ENCODE measurements at regions not wholly inside any gene's neighbourhood (a gene's known extent, or its start where the extent isn't known, plus 50 kb on each side); places are given as distances from the start of the nearest gene placed in this dataset.

- Mint-ChIP-seq H3K27me3 (no peaks in the 10 kb centered on the region), H3K36me3 (ENCODE audit: low read depth) (no peaks in the 10 kb centered on the region), H3K27ac (no peak overlapping the region), H3K4me1 (ENCODE audit: low read depth) (no peaks in the 10 kb centered on the region), H3K9me3 (no peaks in the 10 kb centered on the region), H3K4me3 (no peak overlapping the region)
- Histone ChIP-seq H3K36me3 (ENCODE audit: insufficient read depth, low read length) (no peaks in the 10 kb centered on the region), H3K4me1 (ENCODE audit: insufficient read depth, low read length) (no peaks in the 10 kb centered on the region), H3K9me3 (ENCODE audit: control insufficient read depth in 1 of 2, insufficient read depth in 1 of 2, low read length in 2 of 2) (no peaks in the 10 kb centered on the region), H3K4me3 (ENCODE audit: low read length) (no peak overlapping the region), H3K27ac (ENCODE audit: low read depth in 1 of 2, low read length in 2 of 2) (no peak overlapping the region), H3K27me3 (ENCODE audit: control insufficient read depth in 1 of 2, insufficient read depth in 2 of 2, low read length in 2 of 2) (no peaks in the 10 kb centered on the region)
- TF ChIP-seq, protein P1, sequence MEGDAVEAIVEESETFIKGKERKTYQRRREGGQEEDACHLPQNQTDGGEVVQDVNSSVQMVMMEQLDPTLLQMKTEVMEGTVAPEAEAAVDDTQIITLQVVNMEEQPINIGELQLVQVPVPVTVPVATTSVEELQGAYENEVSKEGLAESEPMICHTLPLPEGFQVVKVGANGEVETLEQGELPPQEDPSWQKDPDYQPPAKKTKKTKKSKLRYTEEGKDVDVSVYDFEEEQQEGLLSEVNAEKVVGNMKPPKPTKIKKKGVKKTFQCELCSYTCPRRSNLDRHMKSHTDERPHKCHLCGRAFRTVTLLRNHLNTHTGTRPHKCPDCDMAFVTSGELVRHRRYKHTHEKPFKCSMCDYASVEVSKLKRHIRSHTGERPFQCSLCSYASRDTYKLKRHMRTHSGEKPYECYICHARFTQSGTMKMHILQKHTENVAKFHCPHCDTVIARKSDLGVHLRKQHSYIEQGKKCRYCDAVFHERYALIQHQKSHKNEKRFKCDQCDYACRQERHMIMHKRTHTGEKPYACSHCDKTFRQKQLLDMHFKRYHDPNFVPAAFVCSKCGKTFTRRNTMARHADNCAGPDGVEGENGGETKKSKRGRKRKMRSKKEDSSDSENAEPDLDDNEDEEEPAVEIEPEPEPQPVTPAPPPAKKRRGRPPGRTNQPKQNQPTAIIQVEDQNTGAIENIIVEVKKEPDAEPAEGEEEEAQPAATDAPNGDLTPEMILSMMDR (IDR thresholded peaks at IDR 0.05) = no peak
- DNase-seq (no peak), ATAC-seq (ENCODE audit: poor library complexity) (no peak)
- intact Hi-C loops (cut with DNase I, micrococcal nuclease) = no loop called here
- POLR2A ChIA-PET = no interaction called here
- CTCF ChIA-PET = no interaction called here
Observed at GRCh38 chr3:104854468-104854867, 512.2 kb upstream of the ALCAM start.

GRCh38 chr3:104855702-104856101 is 511.0 kb upstream of the ALCAM start:
- ATAC-seq (ENCODE audit: poor library complexity) (no peak), DNase-seq (no peak)
- Histone ChIP-seq H3K9me3 (ENCODE audit: control insufficient read depth in 1 of 2, insufficient read depth in 1 of 2, low read length in 2 of 2) (no peaks in the 10 kb centered on the region), H3K27ac (ENCODE audit: low read depth in 1 of 2, low read length in 2 of 2) (no peak overlapping the region), H3K4me3 (ENCODE audit: low read length) (no peak overlapping the region), H3K27me3 (ENCODE audit: control insufficient read depth in 1 of 2, insufficient read depth in 2 of 2, low read length in 2 of 2) (no peaks in the 10 kb centered on the region), H3K4me1 (ENCODE audit: insufficient read depth, low read length) (no peaks in the 10 kb centered on the region), H3K36me3 (ENCODE audit: insufficient read depth, low read length) (no peaks in the 10 kb centered on the region)
- H3K27me3 Mint-ChIP-seq = no peaks in the 10 kb centered on the region
- TF ChIP-seq, protein P1 (IDR thresholded peaks at IDR 0.05) = no peak
- no peak overlapping the region for H3K27ac Mint-ChIP-seq
- no peaks in the 10 kb centered on the region for H3K36me3 Mint-ChIP-seq (ENCODE audit: low read depth)
- ChIA-PET POLR2A (no interaction called here), CTCF (no interaction called here)
- no peak overlapping the region for H3K4me3 Mint-ChIP-seq
- H3K4me1 Mint-ChIP-seq (ENCODE audit: low read depth) = no peaks in the 10 kb centered on the region
- intact Hi-C loops (cut with DNase I, micrococcal nuclease) = no loop called here
- H3K9me3 Mint-ChIP-seq = no peaks in the 10 kb centered on the region

DNA sequence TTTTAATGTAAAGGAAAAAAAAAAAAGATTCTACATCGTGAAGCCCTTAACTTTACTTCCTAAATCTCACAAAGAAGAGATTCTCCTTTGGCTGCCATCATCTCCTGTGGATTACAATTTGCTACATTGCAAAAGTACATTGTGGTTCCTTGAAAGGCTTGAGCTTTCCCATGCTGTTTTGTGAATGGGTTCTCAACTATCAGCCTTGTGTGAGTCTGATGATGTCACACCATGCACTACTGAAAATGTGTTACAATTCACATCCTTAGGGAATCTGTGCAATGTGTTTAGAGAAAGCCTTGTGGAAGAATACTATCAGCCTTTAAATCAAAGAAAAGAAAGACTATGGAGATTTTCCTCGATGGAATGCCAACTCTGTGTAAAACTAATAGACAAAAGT is 510.0 kb upstream of the ALCAM start:
- no peaks in the 10 kb centered on the region for H3K27me3 ChIP-seq (ENCODE audit: control insufficient read depth in 1 of 2, insufficient read depth in 2 of 2, low read length in 2 of 2)
- POLR2A ChIA-PET = no interaction called here
- TF ChIP-seq, protein P1 (IDR thresholded peaks at IDR 0.05) = no peak
- Mint-ChIP-seq H3K4me3 (no peak overlapping the region), H3K27ac (no peak overlapping the region), H3K9me3 (no peaks in the 10 kb centered on the region), H3K4me1 (ENCODE audit: low read depth) (no peaks in the 10 kb centered on the region), H3K27me3 (no peaks in the 10 kb centered on the region), H3K36me3 (ENCODE audit: low read depth) (no peaks in the 10 kb centered on the region)
- no peak overlapping the region for H3K27ac ChIP-seq (ENCODE audit: low read depth in 1 of 2, low read length in 2 of 2)
- H3K9me3 ChIP-seq (ENCODE audit: control insufficient read depth in 1 of 2, insufficient read depth in 1 of 2, low read length in 2 of 2) = no peaks in the 10 kb centered on the region
- intact Hi-C loops (cut with DNase I, micrococcal nuclease) = no loop called here
- no peaks in the 10 kb centered on the region for H3K4me1 ChIP-seq (ENCODE audit: insufficient read depth, low read length)
- CTCF ChIA-PET = no interaction called here
- H3K4me3 ChIP-seq (ENCODE audit: low read length) = no peak overlapping the region
- ATAC-seq (ENCODE audit: poor library complexity) = no peak
- no peaks in the 10 kb centered on the region for H3K36me3 ChIP-seq (ENCODE audit: insufficient read depth, low read length)
- DNase-seq = no peak
